Activated naive CD4-positive, alpha-beta T cell treated with anti-CD3 and anti-CD28 coated beads, Interleukin-2, amount 50 U/mL, for 16 hours (primary cell): ENCODE measurements at regions not wholly inside any gene's neighbourhood (a gene's known extent, or its start where the extent isn't known, plus 50 kb on each side); places are given as distances from the start of the nearest gene placed in this dataset.

Experiments used
- DNase-seq: peaks from one replicate; pipeline ENCODE4 v3.0.0-alpha.2; 2020

DNA sequence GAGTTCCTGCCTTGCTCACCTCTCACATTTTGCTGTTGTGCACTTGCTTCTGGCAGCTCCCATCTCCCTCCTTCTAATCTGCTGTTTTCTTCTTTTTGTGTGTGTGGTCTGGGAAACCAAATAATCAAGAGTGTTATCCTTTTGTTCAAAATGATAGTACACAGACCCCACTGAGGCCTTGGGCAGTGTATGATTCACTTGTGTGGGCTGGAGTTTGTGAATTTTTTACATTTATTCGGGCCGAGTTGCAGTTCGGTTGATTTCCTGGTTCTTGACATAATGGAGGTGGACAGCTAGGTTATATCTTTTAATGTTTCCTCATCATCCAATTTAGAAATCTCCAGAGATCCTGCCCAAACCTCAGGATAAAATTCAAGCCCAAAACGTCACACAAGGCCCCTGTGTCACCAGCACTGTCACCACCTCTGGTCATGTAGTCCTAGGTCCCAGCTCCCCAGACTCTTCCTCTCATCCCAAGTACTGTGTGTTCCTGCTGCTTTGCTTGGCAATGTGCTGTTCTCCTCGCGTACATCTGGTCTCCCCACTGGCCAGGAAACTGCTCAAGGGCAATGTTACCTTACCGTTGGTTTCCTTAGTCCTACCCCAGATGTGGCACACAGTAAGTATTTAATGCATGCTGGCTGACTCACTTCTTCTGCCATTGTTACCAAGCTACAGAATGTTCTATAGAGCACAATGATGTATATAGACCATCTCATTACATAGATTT, 55.7 kb upstream of the PHACTR2 start:
- no peak for DNase-seq

DNA sequence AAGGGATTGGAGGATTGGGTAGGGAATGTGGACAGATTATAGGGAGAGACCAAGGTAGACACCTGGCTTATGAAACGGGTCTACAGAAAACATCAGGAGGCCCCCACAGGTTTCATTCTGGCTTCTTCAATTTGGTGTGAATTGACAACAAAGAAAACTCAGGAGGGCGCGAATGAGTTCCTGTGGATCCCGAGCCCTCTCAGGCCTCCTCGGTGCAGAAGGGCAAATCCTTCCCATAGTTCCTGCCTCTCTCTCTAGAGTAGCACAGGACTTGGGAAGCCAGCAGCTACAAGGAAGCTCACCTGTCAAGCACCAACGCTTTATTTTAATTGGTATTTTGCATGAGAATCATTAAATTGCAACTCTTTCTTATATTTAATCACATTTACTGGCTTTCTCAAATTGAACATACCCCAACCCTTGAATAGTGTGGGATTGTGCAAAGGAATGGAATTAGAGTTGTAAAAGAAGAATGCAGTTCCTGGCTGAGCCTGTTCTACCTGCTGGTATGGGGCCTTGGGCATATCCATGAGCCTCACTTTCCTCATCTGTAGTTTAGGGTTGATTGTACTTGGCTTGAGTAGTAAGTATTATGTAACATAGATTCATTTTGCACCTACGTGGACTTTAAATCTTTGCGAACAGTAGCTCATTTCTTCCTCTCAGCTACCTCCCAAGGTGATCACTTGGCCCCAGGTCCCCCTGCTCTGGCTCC, 56.4 kb upstream of the PHACTR2 start:
- DNase-seq, result no peak

DNA sequence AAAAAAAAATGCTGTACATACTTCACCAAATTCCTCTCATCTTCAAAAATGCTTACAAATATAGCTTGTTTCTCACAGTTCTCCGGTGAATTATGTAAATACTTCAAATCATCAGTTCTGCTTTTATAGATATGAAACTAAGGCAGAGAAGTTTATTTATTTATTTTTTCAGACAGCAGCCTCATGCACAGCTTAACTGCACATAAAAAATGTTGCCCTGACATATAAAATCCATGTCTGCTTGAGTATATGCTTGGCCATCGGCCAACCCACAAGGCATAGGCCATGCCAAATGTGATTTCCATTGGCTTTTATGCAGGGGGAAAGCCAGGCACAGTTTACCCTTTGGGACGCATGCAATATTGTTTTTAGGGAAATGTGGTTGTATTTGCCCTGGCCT, 57.3 kb upstream of the PHACTR2 start:
- DNase-seq, result no peak

DNA sequence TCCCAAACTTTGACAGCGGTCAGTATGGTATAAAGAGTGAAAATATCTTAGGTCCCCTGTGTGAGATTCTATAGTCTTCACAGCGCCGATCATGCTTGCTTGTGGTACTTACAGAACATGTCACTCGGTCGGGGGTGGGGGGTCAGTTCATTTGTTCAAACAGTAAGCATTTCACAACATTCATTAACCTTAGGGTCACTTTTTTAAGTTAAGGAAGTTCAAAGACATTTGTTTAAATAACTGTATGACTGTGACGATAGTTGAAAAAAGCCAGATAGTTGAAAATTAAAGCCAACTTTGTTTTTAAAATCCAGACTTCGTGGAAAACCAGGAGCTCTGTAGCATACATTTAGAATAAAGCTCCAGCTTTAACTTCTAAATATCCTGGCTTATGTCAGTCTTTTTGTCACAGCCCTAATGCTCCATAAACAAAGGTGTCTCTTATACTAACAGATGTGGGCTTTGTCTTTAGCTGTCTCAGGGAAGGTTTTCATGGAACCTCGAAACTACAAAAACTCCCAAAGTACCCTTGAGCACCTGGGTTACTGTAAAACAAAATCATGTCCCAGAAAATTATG, 57.9 kb upstream of the PHACTR2 start:
- no peak for DNase-seq

DNA sequence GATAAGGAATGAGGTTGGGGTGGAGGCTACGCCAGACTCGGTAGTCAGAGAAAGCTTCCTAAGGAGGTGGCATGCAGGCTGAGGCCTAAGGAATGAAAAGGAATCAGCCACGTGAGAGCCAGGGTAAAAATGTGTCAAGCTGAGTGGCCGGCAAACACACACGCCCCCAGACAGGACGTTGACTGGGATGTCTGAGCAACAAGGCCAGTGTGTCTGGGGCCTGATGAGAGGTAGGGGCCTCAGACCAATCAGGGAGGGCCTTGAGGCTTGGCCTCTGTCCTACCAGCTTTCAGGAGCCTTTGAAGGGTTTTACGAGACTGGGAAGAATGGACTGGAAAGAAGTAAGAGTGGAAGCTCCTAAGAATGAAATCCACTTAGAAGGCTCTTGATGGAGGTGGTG, 61.0 kb upstream of the PHACTR2 start:
- no peak for DNase-seq

DNA sequence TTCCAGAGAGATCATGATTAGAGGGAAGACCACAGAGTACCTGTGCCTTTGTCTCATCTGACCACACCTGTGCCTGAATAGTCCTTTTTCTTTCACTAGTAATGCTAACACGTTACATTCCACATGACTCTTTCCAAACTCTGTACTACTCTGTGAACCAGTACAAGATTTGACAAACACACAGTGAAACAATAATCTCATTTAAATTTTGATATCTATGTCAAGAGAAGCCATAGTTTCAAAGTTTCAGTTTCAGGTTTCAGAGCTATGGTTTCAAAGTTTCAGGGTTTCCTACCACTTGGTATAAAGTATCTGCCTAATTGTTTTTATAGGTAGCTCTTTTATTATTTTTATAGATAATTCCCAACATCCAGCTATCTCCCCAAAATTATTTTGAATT, 62.0 kb upstream of the PHACTR2 start:
- DNase-seq, result no peak

DNA sequence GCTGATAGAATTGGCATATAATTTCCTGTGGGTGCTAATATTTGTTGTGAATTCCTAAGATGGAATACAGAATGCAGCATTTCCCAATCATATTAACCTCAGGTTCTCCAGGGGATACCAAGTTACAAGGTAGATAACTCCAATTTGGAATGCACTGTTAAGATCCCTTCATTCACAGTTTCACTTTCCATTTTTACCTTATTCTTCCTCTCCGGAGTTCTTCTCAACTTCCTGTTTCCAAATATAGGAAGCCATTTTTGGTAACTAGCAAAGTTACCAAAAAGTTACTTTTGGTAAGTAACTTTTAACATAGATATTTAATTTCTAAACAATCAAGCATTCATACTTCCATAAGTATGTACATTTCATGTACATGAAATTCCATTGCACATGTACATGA, 63.5 kb upstream of the PHACTR2 start:
- no peak for DNase-seq

DNA sequence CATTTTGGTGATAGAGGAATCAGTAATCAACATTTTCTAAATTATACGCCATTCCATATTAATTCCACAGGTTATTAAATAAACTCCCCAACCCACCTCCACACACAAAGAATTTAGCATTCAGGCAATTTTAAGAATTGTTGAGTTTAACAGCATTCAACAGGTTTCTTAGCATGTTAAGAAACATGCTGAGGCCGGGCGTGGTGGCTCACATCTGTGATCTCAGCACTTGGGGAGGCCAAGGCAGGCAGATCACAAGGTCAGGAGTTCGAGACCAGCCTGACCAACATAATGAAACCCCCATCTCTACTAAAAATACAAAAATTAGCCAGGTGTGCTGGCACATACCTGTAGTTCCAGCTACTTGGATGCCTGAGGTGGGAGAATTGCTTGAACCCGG, 64.0 kb upstream of the PHACTR2 start:
- DNase-seq, result no peak

DNA sequence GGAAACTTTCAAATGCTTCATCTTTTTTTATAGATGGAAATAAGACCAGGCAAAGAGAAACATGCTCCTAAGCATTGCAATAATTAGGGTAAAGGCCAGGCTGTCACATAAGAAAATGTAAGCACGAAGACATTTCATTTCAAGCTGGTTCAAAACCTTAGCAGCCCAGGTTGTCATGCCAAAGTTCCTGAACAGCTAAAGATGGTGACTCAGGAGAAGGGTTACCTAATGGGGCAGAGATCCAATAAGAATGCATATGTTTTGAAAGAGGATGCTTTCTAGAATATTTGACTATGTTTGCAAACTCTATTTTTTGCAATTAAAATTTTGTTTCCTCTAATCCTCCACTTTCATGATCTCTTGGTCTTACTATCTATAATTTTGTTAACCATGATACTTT, 65.6 kb upstream of the PHACTR2 start:
- no peak for DNase-seq

DNA sequence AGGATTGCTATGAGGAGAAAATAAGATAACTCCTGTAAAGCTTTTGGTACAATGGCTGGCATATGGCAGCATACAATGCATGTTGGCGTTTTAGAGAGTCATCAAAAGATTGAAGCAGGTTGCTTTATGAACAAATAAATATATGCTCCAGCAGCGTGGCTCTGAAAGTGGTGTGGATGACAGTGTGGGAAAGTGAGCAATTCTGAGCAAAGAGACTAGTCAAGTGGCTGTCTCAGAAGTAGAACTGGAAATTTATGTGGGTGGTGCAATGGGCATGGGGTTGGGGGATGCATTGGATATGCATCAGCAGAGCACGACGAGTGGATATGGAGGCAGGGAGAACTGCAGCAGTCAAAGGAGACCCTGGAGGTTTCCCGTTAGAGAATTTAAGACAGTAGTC, 66.2 kb upstream of the PHACTR2 start:
- DNase-seq, result no peak

DNA sequence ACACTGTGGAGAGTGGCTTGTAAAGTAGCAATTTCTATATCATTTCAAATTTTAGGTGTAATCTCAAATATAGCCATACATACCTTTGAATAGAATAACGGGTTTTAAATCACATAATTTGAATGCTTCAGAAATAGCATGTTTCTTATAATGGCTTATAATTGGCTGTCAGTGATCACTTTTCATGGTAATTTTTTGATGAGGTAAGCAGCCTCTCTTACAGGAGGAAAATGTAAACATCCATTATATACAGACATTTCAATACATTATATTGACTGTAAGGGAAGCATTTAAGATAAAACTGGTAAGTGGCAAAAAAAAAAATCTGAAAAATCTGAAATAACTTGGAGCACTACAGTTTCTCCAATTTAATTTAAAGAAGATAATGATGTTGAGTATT, 67.8 kb upstream of the PHACTR2 start:
- DNase-seq, result no peak

DNA sequence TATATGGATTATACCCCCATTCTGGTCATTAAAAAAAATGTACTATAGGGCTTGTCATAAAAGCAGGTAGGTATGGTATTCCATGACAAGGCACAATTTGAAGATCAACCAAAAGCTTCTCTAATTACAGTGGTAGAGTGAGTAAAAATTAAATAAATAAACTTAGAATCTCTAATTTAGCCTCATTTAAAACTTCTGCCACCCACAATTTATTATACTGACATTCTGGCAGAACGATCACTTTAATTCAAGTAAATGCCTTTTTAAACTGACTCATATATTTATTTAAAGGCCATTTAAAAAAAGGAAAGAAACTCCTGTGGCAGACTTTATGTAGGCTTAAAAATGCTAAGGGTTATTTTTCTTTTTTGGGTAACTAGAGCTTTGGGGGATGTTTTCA, 68.3 kb upstream of the PHACTR2 start:
- no peak for DNase-seq

DNA sequence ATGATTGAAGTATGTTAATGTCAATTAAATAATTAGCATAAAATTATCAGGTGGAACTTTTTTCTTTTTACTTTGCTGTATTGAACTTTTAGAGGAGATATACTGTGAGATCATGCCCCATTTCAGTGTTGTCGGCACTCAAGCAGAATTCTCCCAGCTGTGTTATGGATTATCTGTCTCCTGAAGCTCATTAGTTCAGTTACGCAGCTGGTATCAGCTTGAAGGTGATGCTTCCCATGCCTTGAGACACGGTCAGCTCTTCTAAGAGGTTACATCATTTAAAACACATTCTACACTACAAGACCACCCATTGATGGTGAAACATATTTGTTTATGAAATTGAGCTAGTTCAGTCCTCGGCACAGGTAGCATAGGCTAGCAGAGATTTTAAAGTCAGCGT, 68.9 kb upstream of the PHACTR2 start:
- DNase-seq, result no peak

DNA sequence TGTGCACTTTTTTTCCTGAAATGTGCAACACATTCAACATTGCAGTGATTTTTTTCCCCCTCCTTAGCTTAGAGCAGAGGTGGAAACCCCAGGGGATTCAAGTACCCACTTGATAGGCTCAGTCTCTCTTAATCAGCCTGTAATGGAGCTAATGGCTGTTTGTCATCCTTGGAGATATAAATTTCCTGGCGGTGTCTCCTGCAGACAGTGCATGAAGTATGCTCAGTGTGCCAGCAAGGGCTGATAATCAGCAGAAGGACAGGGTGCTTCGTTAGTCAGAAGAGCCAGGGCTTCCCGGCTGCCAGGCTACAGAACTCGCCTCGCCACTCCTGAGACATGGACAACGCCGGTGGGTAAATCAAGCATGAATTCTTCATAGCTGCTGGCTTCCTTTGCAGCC, 69.8 kb upstream of the PHACTR2 start:
- no peak for DNase-seq

DNA sequence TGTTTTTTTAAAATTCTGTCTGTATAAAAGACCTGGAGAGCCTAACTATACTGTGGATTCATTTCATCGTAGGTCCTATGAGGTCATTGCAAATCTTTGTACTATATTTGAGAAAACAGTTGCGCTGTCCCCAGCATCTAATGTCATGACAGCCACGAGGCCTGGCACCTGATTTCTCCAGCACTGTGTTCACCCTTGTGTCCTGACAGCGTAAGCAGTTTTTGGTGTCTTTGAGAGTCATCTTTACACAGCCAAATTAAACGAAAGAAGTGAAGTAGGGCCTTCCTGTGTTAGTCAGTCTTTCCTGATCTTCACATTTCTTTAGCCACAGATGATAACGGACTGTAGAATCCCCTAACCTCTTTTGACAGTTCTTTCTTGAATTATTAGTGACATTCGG, 70.6 kb upstream of the PHACTR2 start:
- DNase-seq, result no peak

DNA sequence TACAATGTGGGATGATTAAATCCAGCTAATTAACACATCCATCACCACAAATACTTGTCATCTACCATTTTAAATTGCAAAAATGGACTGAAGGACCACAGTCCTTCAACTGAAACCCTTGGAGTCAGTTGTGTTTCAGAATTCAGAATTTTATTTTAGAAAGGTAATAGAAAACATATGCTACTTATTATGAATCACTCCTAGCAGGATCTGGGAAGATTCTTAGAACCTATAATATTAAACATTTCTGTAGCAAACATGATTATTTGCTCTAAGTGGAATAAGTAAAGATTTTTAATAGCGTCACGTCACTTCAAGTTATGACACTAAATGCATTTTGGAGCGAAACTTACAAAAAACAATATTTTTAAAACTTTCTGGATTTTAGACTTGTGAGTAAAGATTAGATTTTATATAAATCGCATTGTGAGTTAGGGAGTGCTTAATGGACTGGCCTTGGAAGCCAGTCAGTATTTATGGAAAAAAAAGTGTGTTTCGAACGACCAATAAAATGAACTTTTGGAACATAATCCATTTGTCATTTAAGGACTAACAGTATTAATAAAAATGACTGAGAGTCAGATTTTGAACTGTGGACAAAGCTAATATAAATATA, 71.8 kb upstream of the PHACTR2 start:
- no peak for DNase-seq

DNA sequence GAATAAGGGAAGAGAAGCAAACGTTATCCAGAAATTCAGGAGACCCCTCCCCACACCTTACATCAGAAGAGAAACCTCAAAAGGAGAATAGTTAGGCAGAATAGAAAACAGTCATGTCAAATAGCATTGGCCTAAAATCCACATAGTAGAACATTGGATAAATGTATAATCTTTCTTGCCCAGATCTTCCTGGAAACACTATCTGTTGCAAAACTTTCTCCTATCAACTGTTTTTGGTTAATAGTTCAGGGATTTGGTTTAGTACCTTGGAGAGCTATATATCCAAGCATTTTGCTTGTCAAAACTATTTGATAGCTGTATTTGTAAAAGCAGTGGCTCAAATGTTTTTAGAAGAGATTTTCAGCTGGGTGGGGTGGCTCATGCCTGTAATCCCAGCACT, 74.3 kb upstream of the PHACTR2 start:
- DNase-seq, result no peak

DNA sequence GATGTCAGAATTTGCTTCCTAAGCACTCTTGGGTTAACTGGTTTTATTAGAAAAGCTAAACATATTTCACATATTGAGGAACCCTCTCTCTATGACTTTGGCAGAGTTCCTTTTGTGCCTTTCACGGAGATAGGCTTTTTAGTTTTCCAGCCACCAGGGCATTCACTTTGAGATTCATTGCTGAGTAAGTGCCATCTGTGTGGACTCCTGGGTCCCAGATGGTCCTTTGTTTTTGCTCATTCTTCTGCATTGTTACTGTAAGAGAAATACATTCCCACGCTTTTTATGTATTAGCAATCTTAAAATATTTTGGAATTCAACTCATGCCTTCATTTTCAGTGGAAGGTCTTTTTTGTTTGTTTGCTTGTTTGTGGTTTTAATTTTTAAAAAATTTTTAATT, 76.3 kb upstream of the PHACTR2 start:
- DNase-seq, result no peak

DNA sequence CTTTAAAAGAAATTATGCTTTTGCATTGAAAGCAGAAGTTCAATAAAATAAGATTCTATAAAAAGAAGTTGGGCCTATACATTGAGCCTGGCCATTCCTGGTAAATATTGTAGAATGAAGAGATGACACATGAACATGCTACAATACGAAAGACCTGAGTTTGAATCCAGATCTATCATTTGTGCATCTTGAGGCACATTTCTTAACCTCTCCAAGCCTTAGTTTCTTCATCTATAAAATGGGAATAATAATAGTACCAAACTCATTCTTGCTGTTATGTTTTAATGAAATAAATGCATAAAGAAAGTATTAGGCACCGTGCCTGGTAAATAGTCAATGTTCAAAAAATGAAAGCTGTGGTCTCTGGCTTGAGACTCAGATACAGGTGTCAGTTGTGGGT, 76.9 kb upstream of the PHACTR2 start:
- no peak for DNase-seq

DNA sequence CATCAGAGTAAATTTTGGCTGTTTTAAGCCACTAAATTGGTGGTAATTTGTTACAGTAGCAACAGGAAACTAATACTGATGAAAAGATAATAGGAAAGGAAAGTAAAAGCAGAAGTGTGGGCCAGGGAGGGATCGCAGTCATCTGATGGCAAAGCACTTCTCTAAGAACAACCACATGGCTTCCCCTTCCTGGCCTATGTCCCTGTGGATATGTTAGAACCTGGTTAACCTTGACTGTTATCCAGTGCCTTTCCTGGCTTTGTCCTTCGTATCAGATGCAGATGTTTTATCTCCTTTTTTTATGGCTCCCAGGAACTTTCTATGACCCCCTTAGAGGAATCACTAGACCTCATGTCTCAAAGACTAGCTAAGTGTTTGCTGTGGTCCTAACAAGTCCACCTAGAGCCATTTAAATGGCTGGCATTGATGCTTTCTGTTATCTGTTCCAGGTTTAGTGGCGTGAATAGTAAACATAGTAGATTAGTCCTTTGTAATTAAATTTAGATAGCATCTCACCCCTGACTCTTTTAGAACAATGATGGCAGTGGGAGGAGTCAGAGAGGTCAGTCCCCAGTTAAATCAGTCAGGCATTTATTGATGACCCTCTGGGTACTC, 79.2 kb upstream of the PHACTR2 start:
- DNase-seq, result no peak

DNA sequence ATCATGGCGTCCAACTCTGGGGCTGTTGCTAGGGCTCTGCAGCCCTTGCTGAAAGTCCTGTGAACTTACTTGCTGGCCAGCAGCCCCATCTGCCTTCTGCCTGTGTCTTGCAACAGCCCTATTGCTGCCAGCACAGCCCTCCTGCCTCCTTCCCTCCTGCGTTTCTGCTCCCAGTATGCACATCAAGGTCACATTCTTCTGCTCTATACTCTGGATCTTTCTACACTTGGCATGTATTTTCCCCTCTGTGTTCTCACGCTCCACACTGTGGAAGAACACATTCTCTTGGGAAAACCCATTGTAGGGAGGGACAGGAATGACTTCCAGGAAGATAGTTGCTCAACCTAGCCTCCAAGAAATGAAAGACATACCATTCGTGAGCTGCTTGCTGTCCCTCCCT, 80.9 kb upstream of the PHACTR2 start:
- DNase-seq, result no peak

DNA sequence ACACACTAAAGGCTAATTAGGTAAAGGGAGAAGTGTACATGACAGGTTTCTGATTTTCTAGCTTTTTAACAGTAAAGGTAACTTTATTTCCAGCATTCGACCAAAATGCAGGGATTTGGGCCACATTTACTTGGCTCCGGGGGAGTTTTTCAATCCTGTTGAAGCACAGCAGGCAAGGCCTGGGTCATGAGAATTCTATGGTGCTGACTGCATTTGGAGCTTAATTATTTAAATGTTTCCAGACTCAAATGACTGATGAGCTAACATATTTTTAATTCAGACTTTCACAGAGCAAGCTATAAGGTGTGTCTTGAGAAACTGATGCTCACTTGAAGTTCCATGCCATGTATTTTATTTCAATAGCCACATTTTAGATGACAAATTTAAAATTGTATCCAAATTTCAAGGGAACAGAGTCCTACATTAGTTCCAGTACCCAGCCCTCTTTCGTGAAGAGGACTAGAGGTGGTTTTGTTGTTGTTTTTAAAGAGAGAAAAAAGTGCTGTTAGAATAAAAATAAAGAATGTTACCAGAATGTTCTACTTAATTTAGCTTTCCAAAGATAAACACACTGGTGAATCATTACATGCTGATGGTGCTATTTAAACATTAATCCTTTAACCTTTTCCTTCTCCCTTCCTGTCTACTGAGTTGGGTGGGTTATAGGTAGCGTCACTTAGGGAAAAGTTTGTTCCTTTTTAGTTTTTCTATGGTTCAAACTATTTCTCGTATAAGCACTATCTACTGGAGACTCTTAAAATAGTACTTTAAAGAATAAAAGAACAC, 82.3 kb upstream of the PHACTR2 start:
- DNase-seq, result no peak

DNA sequence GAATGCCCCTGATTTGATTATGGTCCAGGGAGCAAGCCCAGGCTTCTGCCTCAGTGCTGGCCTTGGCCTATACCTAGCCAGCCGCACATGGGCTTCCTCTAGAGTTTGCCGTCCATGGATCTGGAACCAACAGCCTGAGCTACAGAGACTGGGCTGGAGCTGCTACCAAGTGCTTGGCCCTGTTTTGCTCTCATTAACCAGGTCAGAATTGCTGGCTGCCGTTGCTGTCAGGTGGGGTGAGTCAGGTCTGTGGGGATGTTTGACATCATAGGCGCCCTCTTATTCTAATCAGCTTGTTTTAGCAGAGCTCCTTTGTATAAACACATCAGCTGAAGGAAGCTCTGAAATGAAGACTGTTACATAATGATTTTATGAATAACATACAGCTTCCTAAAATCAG, 83.1 kb upstream of the PHACTR2 start:
- DNase-seq, result no peak
